Sigmoid colon (tissue), 4 donors: ENCODE measurements at regions not wholly inside any gene's neighbourhood (a gene's known extent, or its start where the extent isn't known, plus 50 kb on each side); places are given as distances from the start of the nearest gene placed in this dataset.

ENCODE experiments used
- CTCF ChIP-seq, 4 experiments: fragments of 450-650 bp in 3 of 4; fragments of 200-600 bp in 1 of 4; IDR thresholded peaks; one replicate each; pipeline ENCODE4 v1.5.1; 2016 to 2019; ENCODE audit warnings: antibody characterized with exemption in 4 of 4, mild to moderate bottlenecking in 3 of 4, moderate library complexity in 2 of 4
- EP300 ChIP-seq, 4 donors: sonication (generic); formaldehyde crosslinking; IDR thresholded peaks; one replicate each; pipeline ENCODE4 v1.6.1; 2017; ENCODE audit warnings: antibody characterized with exemption in 4 of 4
- POLR2A ChIP-seq, 2 donors: fragments of 450-650 bp; IDR thresholded peaks; one replicate each; pipeline ENCODE4 v1.6.1; 2016; ENCODE audit warnings: antibody characterized with exemption in 2 of 2, mild to moderate bottlenecking in 2 of 2, moderate library complexity in 2 of 2

GRCh38 chr12:13450231-13451080 lies 253.9 kb downstream of the EMP1 start:
- TF ChIP-seq POLR2A (IDR thresholded peaks at IDR 0.05) (no peak), EP300 (IDR thresholded peaks at IDR 0.05) (no peak), CTCF (IDR thresholded peaks at IDR 0.05) (no peak)
